IMR-90 (cell line): ENCODE measurements at regions not wholly inside any gene's neighbourhood (a gene's known extent, or its start where the extent isn't known, plus 50 kb on each side); places are given as distances from the start of the nearest gene placed in this dataset.

ENCODE experiments used
- BHLHE40 ChIP-seq: fragments of 150-350 bp; IDR thresholded peaks from 2 replicates; pipeline ENCODE4 v1.6.1; 2016; ENCODE audit warnings: mild to moderate bottlenecking, low read depth, low read length
- CEBPB ChIP-seq: IDR thresholded peaks from 2 replicates; pipeline ENCODE4 v1.6.1; 2012; ENCODE audit warnings: low read depth, low read length, improper control_type of control experiment
- CHD1 ChIP-seq: IDR thresholded peaks from 2 replicates; pipeline ENCODE4 v1.6.1; 2012; ENCODE audit warnings: low read depth, low read length, improper control_type of control experiment
- CTCF ChIP-seq: conservative IDR thresholded peaks from 2 replicates; pipeline ENCODE4 v1.5.1; 2012; ENCODE audit warnings: mild to moderate bottlenecking, low read depth, low read length, improper control_type of control experiment
- ELK1 ChIP-seq: fragments of 150-350 bp; IDR thresholded peaks from 2 replicates; pipeline ENCODE4 v1.6.1; 2016; ENCODE audit warnings: low read depth, mild to moderate bottlenecking, low read length, moderate library complexity, borderline replicate concordance
- MAFK ChIP-seq: IDR thresholded peaks from 2 replicates; pipeline ENCODE4 v1.6.1; 2012; ENCODE audit warnings: low read depth, low read length, improper control_type of control experiment
- MXI1 ChIP-seq: IDR thresholded peaks from 2 replicates; pipeline ENCODE4 v1.6.1; 2012; ENCODE audit warnings: low read depth, mild to moderate bottlenecking, low read length, moderate library complexity, borderline replicate concordance
- POLR2A ChIP-seq: IDR thresholded peaks from 2 replicates; pipeline ENCODE4 v1.6.1; 2012; ENCODE audit warnings: mild to moderate bottlenecking, low read depth, low read length
- RAD21 ChIP-seq: IDR thresholded peaks from 2 replicates; pipeline ENCODE4 v1.6.1; 2012; ENCODE audit warnings: low read length, improper control_type of control experiment
- RCOR1 ChIP-seq: IDR thresholded peaks from 2 replicates; pipeline ENCODE4 v1.6.1; 2012; ENCODE audit warnings: mild to moderate bottlenecking, low read length, improper control_type of control experiment; ENCODE audit not compliant: insufficient replicate concordance
- RFX5 ChIP-seq: IDR thresholded peaks from 2 replicates; pipeline ENCODE4 v1.8.0; 2012; ENCODE audit warnings: low read depth, mild to moderate bottlenecking, low read length, moderate library complexity
- SMC3 ChIP-seq: fragments of 150-350 bp; IDR thresholded peaks from 2 replicates; pipeline ENCODE4 v1.6.1; 2016; ENCODE audit warnings: low read depth, mild to moderate bottlenecking, antibody characterized with exemption, low read length, moderate library complexity

- TF ChIP-seq CTCF (no peak), ELK1 (no peak), POLR2A (no peak), CHD1 (no peak), SMC3 (no peak), BHLHE40 (no peak), RAD21 (no peak), RFX5 (no peak), RCOR1 (no peak), CEBPB (no peak), MAFK (no peak), MXI1 (no peak)
These were observed 422.0 kb upstream of the ZEB2 start for GRCh38 chr2:144941743-144942488.
